ENCODE measurements at regions not wholly inside any gene's neighbourhood (a gene's known extent, or its start where the extent isn't known, plus 50 kb on each side); places are given as distances from the start of the nearest gene placed in this dataset.
A peak's percentile ranks its signal among the peaks of the same experiment; 100 is the strongest.

DNA sequence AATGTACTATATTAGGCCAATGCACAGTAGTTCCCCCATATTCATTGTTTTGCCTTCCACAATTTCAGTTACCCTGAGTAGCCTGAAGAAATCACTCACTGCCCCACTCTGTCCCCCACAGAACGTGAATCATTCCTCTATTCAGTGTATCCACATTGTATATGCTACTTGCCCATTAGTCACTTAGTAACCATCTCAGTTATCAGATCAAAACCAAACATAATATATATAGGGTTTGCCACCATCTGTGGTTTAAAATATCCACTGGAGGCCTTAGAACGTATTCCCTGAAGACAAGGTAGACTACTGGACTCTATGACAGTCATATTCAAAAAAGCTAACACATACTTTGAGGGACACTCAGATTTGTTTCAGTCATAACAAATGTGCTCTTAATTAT is 465.7 kb upstream of the RGMB start:
- Histone ChIP-seq H3K9me3 (ENCODE audit: low read depth) (no peaks in the 10 kb centered on the region), H3K4me3 (no peak overlapping the region), H3K27ac (no peak overlapping the region), H3K4me2 (no peak overlapping the region), H3K36me3 (replicated peaks; ENCODE audit: insufficient read depth, low read depth) (no peaks in the 10 kb centered on the region), H3K79me2 (no peaks in the 10 kb centered on the region), H3K27me3 (no peaks in the 10 kb centered on the region), H3K9me2 (replicated peaks; ENCODE audit: insufficient read depth) (no peaks in the 10 kb centered on the region), H3K4me1 (ENCODE audit: insufficient read depth) (no peaks in the 10 kb centered on the region), H4K20me1 (ENCODE audit: insufficient read depth, poor library complexity, severe bottlenecking) (no peaks in the 10 kb centered on the region), H2AFZ (no peak overlapping the region)
- WGBS (ENCODE audit: low lambda C conversion rate, missing lambda C conversion rate), result 54% methylated on average over 2 of the region's 2 CpGs
- no peak for TF ChIP-seq EZH2phosphoT487 (IDR thresholded peaks at IDR 0.05; ENCODE audit: low read depth, severe bottlenecking, unreplicated experiment)
- TF ChIP-seq EZH2 (IDR thresholded peaks at IDR 0.05; ENCODE audit: borderline replicate concordance), result no peak
- TF ChIP-seq CTCF (IDR thresholded peaks at IDR 0.05; ENCODE audit: poor library complexity), result no peak
- no peak for DNase-seq (ENCODE audit: low spot score)

DNA sequence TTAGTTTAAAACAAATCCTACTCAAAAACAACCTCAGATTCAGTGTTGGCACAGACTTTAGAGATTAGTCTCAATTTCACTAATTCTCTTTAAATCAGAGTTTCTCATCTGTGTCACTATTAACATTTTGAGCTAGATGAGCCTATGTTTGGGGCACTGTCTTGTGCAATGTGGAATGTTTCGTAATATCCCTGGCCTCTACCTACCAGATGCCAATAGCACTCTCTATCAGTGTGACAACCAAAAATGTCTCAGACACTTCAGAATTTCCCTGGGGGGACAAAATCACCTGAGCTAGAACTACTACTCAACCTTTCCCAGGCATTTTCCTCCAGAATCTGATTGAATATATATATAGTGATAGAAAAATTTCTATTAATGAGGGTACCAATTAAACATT is 465.2 kb upstream of the RGMB start:
- H2AFZ ChIP-seq, result no peak overlapping the region
- H3K4me1 ChIP-seq (ENCODE audit: insufficient read depth), result no peaks in the 10 kb centered on the region
- H3K79me2 ChIP-seq, result no peaks in the 10 kb centered on the region
- 82% methylated on average over 1 of the region's 1 CpG for WGBS (ENCODE audit: low lambda C conversion rate, missing lambda C conversion rate)
- no peak for DNase-seq (ENCODE audit: low spot score)
- no peaks in the 10 kb centered on the region for H4K20me1 ChIP-seq (ENCODE audit: insufficient read depth, poor library complexity, severe bottlenecking)
- no peak overlapping the region for H3K27ac ChIP-seq
- H3K4me2 ChIP-seq, result no peak overlapping the region
- no peaks in the 10 kb centered on the region for H3K36me3 ChIP-seq (replicated peaks; ENCODE audit: insufficient read depth, low read depth)
- TF ChIP-seq CTCF (IDR thresholded peaks at IDR 0.05; ENCODE audit: poor library complexity) (no peak), EZH2phosphoT487 (IDR thresholded peaks at IDR 0.05; ENCODE audit: low read depth, severe bottlenecking, unreplicated experiment) (no peak), EZH2 (IDR thresholded peaks at IDR 0.05; ENCODE audit: borderline replicate concordance) (no peak)
- no peaks in the 10 kb centered on the region for H3K9me2 ChIP-seq (replicated peaks; ENCODE audit: insufficient read depth)
- no peaks in the 10 kb centered on the region for H3K9me3 ChIP-seq (ENCODE audit: low read depth)
- no peaks in the 10 kb centered on the region for H3K27me3 ChIP-seq
- no peak overlapping the region for H3K4me3 ChIP-seq

DNA sequence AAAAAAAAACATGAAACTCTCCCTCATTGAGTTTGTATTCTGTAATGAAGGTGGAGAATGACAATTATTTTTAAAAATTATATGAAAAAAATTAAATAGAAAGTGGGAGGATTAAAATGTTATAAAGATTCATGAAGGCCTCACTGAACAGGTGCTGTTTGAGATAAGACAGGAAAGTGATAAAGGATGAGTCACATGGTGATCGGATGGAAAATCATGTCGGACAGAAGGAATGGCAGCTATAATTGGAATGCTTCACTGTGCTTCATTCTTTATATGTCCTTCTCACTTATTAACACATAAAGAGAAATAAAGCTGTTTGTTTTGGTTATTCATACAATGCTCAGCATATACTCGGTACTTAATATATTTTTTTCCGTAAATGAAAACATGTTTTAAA is 464.5 kb upstream of the RGMB start:
- TF ChIP-seq EZH2phosphoT487 (IDR thresholded peaks at IDR 0.05; ENCODE audit: low read depth, severe bottlenecking, unreplicated experiment), result no peak
- no peak for TF ChIP-seq CTCF (IDR thresholded peaks at IDR 0.05; ENCODE audit: poor library complexity)
- Histone ChIP-seq H3K36me3 (replicated peaks; ENCODE audit: insufficient read depth, low read depth) (no peaks in the 10 kb centered on the region), H3K4me2 (no peak overlapping the region), H3K4me1 (ENCODE audit: insufficient read depth) (no peaks in the 10 kb centered on the region), H3K79me2 (no peaks in the 10 kb centered on the region), H3K4me3 (no peak overlapping the region), H3K9me2 (replicated peaks; ENCODE audit: insufficient read depth) (no peaks in the 10 kb centered on the region), H2AFZ (peak overlapping the region; percentile 46), H3K27me3 (no peaks in the 10 kb centered on the region), H3K9me3 (ENCODE audit: low read depth) (no peaks in the 10 kb centered on the region), H3K27ac (peak overlapping the region; percentile 71), H4K20me1 (ENCODE audit: insufficient read depth, poor library complexity, severe bottlenecking) (no peaks in the 10 kb centered on the region)
- DNase-seq (ENCODE audit: low spot score), result no peak
- 78% methylated on average over 4 of the region's 4 CpGs for WGBS (ENCODE audit: low lambda C conversion rate, missing lambda C conversion rate)
